ENCODE measurements at regions not wholly inside any gene's neighbourhood (a gene's known extent, or its start where the extent isn't known, plus 50 kb on each side); places are given as distances from the start of the nearest gene placed in this dataset.

GRCh38 chr18:68445668-68446426 is 269.1 kb downstream of the TMX3 start:
- no peak for DNase-seq (ENCODE audit: low spot score)
- no peaks in the 10 kb centered on the region for H3K36me3 Mint-ChIP-seq (ENCODE audit: low read depth)
- no peak for TF ChIP-seq CTCF (IDR thresholded peaks at IDR 0.05)
- no peak overlapping the region for H3K4me3 Mint-ChIP-seq (ENCODE audit: unreplicated experiment)
- H3K27me3 Mint-ChIP-seq (ENCODE audit: low read depth), result no peaks in the 10 kb centered on the region
- no peak overlapping the region for H3K27ac Mint-ChIP-seq (ENCODE audit: unreplicated experiment)
- peaks cover 7% of the 10 kb centered on the region for H3K4me1 Mint-ChIP-seq (ENCODE audit: low read depth)
- H3K9me3 Mint-ChIP-seq (ENCODE audit: low read depth), result no peaks in the 10 kb centered on the region

GRCh38 chr18:68445136-68445535 is 269.8 kb downstream of the TMX3 start:
- no peaks in the 10 kb centered on the region for H3K36me3 Mint-ChIP-seq (ENCODE audit: low read depth)
- H3K4me1 Mint-ChIP-seq (ENCODE audit: low read depth), result peaks cover 4% of the 10 kb centered on the region
- H3K9me3 Mint-ChIP-seq (ENCODE audit: low read depth), result no peaks in the 10 kb centered on the region
- H3K4me3 Mint-ChIP-seq (ENCODE audit: unreplicated experiment), result no peak overlapping the region
- no peak for TF ChIP-seq CTCF (IDR thresholded peaks at IDR 0.05)
- no peaks in the 10 kb centered on the region for H3K27me3 Mint-ChIP-seq (ENCODE audit: low read depth)
- DNase-seq (ENCODE audit: low spot score), result no peak
- H3K27ac Mint-ChIP-seq (ENCODE audit: unreplicated experiment), result no peak overlapping the region

DNA sequence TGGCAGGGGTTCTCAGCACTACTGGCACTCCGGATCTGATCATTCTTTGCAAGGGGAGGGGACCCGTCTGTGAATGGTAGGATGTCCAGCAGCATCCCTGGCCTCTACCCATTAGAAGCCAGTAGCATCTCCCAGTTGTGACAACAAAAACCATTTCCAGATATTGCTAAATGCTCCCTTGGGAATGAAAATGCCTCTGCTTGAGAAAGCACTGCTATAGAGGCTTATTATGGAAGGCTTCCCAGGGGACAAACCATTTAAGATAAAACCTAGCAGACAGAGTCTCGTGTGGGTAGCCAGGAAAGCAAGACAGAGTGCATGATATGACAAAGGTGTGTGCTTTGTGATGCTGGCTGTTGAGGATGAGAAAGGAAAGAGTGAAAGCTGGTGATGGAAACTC is 273.7 kb downstream of the TMX3 start:
- Mint-ChIP-seq H3K27ac (ENCODE audit: unreplicated experiment) (no peak overlapping the region), H3K4me1 (ENCODE audit: low read depth) (peaks cover 12% of the 10 kb centered on the region), H3K36me3 (ENCODE audit: low read depth) (no peaks in the 10 kb centered on the region), H3K9me3 (ENCODE audit: low read depth) (peaks cover 6% of the 10 kb centered on the region), H3K27me3 (ENCODE audit: low read depth) (no peaks in the 10 kb centered on the region), H3K4me3 (ENCODE audit: unreplicated experiment) (no peak overlapping the region)
- no peak for TF ChIP-seq CTCF (IDR thresholded peaks at IDR 0.05)
- no peak for DNase-seq (ENCODE audit: low spot score)

DNA sequence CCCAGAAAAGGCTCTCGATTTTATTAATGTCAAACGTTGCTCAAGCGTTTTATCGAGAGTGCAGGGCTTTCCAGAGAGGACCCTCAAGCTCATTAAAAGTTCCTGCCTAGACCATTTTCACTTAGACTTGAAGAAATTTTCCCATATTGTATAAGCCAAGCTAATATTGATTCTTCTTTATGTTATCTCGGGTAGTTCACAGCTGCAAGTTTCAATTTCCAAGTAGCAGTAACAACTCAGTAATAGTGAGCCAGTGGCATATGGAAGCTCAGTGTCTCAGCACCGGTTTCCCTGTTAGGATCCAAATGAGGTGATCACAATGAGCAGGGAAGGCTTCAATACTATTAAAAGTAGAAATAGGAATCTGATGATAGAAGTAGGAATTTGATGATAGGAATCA is 274.5 kb downstream of the TMX3 start:
- no peaks in the 10 kb centered on the region for H3K27me3 Mint-ChIP-seq (ENCODE audit: low read depth)
- no peak for TF ChIP-seq CTCF (IDR thresholded peaks at IDR 0.05)
- H3K4me1 Mint-ChIP-seq (ENCODE audit: low read depth), result peaks cover 12% of the 10 kb centered on the region
- DNase-seq (ENCODE audit: low spot score), result no peak
- peaks cover 9% of the 10 kb centered on the region for H3K9me3 Mint-ChIP-seq (ENCODE audit: low read depth)
- H3K4me3 Mint-ChIP-seq (ENCODE audit: unreplicated experiment), result no peak overlapping the region
- H3K36me3 Mint-ChIP-seq (ENCODE audit: low read depth), result no peaks in the 10 kb centered on the region
- H3K27ac Mint-ChIP-seq (ENCODE audit: unreplicated experiment), result no peak overlapping the region

DNA sequence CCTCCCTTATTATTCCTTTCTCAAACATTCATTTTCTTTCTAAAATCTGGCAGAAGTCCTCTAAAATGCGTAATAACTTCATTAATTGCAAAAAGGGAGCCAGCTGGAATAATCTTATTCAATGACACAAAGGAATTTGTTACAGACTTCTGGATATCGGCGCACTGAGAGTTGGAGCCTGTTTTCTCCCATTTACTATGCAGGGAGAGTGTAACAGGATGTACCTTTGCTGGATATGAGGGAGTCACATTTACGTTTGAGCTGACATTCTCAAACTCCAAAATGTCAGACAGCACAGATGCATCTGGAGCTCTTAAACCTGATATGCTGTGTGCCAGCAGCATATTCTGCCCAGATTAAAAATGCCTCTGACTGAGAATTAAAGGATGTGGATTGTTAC is 275.3 kb downstream of the TMX3 start:
- no peak for TF ChIP-seq CTCF (IDR thresholded peaks at IDR 0.05)
- H3K4me1 Mint-ChIP-seq (ENCODE audit: low read depth), result peaks cover 12% of the 10 kb centered on the region
- H3K36me3 Mint-ChIP-seq (ENCODE audit: low read depth), result no peaks in the 10 kb centered on the region
- no peaks in the 10 kb centered on the region for H3K27me3 Mint-ChIP-seq (ENCODE audit: low read depth)
- DNase-seq (ENCODE audit: low spot score), result no peak
- H3K4me3 Mint-ChIP-seq (ENCODE audit: unreplicated experiment), result no peak overlapping the region
- no peak overlapping the region for H3K27ac Mint-ChIP-seq (ENCODE audit: unreplicated experiment)
- peaks cover 9% of the 10 kb centered on the region for H3K9me3 Mint-ChIP-seq (ENCODE audit: low read depth)
